Upper lobe of left lung (tissue), 4 donors: ENCODE measurements at regions not wholly inside any gene's neighbourhood (a gene's known extent, or its start where the extent isn't known, plus 50 kb on each side); places are given as distances from the start of the nearest gene placed in this dataset.

ENCODE experiments used
- CTCF ChIP-seq, 6 experiments: fragments of 450-650 bp in 4 of 6; fragments of 200-600 bp in 2 of 6; sonication (generic) in 2 of 6; IDR thresholded peaks; one replicate each; pipeline ENCODE4 v1.5.1; 2016 to 2019; ENCODE audit warnings: antibody characterized with exemption in 6 of 6
- POLR2A ChIP-seq, 4 donors: fragments of 450-650 bp; IDR thresholded peaks; one replicate each; pipeline ENCODE4 v1.5.1; 2016 to 2017; ENCODE audit warnings: antibody characterized with exemption in 4 of 4, mild to moderate bottlenecking in 2 of 4

GRCh38 chr12:89919241-89919906, 210.7 kb upstream of the ATP2B1 start:
- TF ChIP-seq CTCF (IDR thresholded peaks at IDR 0.05): no peak
- TF ChIP-seq POLR2A (IDR thresholded peaks at IDR 0.05): no peak
